Astrocyte of the hippocampus (primary cell): ENCODE measurements at regions not wholly inside any gene's neighbourhood (a gene's known extent, or its start where the extent isn't known, plus 50 kb on each side); places are given as distances from the start of the nearest gene placed in this dataset.

Source experiments
- DNase-seq: peaks from one replicate; pipeline ENCODE4 v3.0.0; 2011; ENCODE audit warnings: low read depth, low spot score

DNA sequence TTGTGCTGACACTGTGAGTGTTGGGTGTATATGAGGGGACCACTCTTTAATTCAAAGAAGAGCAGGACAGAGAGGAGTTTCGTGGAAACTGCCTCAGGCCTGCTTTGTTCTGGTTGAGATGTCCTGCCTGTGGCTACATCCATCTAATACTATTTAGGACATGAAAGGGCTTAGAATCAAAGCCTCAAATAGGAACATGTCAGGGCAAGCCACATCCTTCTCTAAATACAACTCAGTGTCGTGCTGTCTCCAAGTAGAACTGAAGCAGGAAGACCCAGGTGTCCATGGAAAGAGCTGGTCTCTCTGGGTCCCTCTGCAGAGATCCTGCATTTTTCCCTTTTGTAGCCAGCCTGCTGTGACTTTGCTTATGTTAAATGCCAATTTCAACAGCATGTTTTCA, 156.2 kb upstream of the UMPS start:
- no peak for DNase-seq

GRCh38 chr3:124576565-124577493, 153.4 kb upstream of the UMPS start:
- DNase-seq, result no peak

- no peak for DNase-seq
These were observed 152.6 kb upstream of the UMPS start for GRCh38 chr3:124577494-124578167.

GRCh38 chr3:124579641-124580040, 150.6 kb upstream of the UMPS start:
- DNase-seq, result no peak

DNA sequence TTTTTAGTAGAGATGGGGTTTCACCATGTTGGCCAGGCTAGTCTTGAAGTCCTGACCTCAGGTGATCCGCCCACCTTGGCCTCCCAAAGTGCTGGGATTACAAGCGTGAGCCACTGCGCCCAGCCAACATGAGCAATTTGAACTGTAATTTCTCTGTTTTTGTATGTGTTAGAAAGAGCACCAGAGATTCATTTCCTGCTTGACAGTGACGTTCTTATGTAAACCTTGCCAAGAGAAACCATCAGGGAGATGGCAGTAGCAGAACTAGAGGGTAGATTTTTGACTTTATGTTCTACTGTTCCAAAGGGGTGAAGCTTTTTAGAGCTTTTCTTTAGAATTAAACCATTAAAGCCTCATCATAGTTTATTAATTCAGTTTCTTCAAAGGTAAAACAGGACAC, 148.1 kb upstream of the UMPS start:
- no peak for DNase-seq

- DNase-seq, result no peak
These were observed 147.4 kb upstream of the UMPS start for GRCh38 chr3:124582621-124583395.

DNA sequence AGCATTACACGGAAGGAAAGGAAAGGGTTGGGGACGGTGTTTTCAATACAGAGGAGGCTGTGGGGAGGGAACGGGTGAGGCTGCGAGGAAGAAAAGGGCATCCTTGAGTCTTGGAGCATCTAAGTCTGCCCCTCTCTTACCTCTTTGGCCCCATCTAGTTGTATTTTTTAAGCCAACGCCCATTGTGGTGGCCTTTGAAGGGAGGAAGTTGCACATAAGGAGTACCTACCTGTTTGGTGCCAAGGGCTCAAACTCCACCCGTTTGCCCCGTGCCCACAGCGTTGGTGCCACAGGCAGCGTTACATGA, 146.1 kb upstream of the UMPS start:
- no peak for DNase-seq

- DNase-seq, result peak; percentile 86
These were observed 145.5 kb upstream of the UMPS start for GRCh38 chr3:124584552-124585391.

GRCh38 chr3:124586126-124587052, 143.9 kb upstream of the UMPS start:
- no peak for DNase-seq

- peak; percentile 71 for DNase-seq
These were observed 143.2 kb upstream of the UMPS start for GRCh38 chr3:124587053-124587408.

GRCh38 chr3:124588036-124588435, 142.2 kb upstream of the UMPS start:
- no peak for DNase-seq

- DNase-seq, result no peak
These were observed 141.5 kb upstream of the UMPS start for GRCh38 chr3:124588794-124589193.

- DNase-seq, result no peak
These were observed 138.6 kb upstream of the UMPS start for GRCh38 chr3:124591699-124592098.

DNA sequence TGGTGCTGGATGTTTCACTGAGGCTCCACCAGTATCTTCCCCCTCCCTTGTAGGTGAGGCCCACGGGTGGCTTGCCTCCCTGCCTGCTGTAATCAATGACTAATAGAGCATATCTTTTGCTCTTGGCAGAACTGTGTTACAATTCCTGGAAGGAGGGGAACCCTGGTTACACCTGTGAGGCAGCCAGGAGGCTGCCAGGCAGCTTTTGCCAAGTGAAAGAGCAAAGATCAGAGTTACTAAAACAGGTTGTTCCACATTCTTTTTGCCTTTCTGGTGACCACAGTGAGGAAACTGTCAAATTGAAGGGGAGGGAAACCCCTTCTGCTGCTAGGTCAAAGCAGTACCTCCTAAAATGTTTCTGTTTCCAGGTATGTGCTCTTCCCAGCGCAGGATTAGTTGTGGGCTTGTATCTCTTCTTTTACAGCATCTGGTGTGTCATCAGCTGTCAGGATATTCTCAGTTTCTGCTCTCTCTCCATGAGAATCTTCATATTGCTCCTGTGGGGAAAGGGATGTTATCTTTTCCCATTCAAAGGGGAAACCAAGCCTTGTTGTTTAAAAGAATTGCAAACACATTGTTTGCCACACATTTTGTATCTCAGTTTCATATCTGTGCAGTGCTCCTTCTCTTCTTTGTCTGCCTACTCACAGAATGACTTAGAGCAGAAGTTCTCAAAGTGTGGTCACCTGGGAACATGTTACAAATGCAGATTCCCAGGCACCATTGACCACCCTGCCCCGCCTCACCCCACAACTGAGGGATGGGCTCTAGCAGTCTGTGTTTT, 137.4 kb upstream of the UMPS start:
- DNase-seq, result no peak

- DNase-seq, result no peak
These were observed 136.8 kb upstream of the UMPS start for GRCh38 chr3:124593442-124593829.

DNA sequence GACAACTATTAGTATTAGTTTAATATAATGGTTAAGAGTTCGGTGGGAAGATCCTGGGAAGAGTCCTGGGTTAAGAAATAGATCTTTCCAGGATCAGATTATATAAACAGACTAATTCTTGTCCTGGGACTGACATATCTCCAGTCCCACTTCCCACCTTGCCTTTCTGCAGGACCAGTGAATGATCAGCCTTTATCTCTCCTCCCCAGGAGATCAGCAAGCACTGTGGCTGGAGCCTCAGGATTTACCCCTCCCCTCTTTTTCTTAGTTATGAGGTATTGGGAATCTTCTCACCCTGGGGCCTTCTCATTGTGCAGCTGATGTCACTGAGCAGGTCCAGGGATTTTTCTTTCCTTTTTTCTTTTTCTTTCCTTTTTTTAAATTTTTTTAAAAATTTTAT, 135.7 kb upstream of the UMPS start:
- DNase-seq, result no peak

DNA sequence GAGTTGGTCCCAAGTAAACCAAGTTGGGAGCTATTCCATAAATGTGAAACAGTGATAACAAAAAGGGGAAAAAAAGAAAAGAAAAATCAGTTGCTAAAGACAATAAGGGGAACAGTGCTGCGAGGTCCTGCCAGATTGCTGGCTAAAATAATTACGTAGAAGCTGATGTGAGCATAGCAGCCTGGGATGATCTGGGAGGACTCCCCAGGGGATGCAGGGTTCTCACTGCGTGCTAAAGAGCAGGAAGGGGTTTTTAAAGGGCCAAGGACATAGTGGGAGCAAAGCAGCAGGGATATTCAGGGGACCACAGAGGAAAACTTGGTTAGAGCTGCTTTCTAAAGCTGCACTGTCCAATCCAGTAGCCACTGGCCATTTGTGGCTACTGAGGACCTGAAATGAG, 133.0 kb upstream of the UMPS start:
- no peak for DNase-seq

GRCh38 chr3:124597979-124598378, 132.3 kb upstream of the UMPS start:
- no peak for DNase-seq

- DNase-seq, result no peak
These were observed 131.0 kb upstream of the UMPS start for GRCh38 chr3:124599147-124599765.
